BE2C (cell line): ENCODE measurements at regions not wholly inside any gene's neighbourhood (a gene's known extent, or its start where the extent isn't known, plus 50 kb on each side); places are given as distances from the start of the nearest gene placed in this dataset.

ENCODE experiments used
- DNase-seq: peaks from one replicate; pipeline ENCODE4 v3.0.0-alpha.2; 2020
- H3K27me3 ChIP-seq: fragments of 250-450 bp; sonication (Bioruptor Pico); 2 replicates; pipeline ENCODE4 v1.5.1; 2020; ENCODE audit warnings: mild to moderate bottlenecking
- H3K36me3 ChIP-seq: fragments of 250-450 bp; sonication (Bioruptor Pico); 2 replicates; pipeline ENCODE4 v1.5.1; 2020; ENCODE audit warnings: mild to moderate bottlenecking
- H3K4me1 ChIP-seq: fragments of 250-450 bp; sonication (Bioruptor Pico); 2 replicates; pipeline ENCODE4 v1.5.1; 2020
- H3K4me3 ChIP-seq: 2 replicates; pipeline ENCODE4 v1.5.1; 2011; ENCODE audit warnings: low read depth, low read length
- H3K9me3 ChIP-seq: fragments of 250-450 bp; sonication (Bioruptor Pico); 2 replicates; pipeline ENCODE4 v1.5.1; 2020
- CTCF ChIP-seq: IDR thresholded peaks from 2 replicates; pipeline ENCODE4 v1.5.1; 2012; ENCODE audit warnings: mild to moderate bottlenecking, low read depth, low read length

- no peaks in the 10 kb centered on the region for H3K27me3 ChIP-seq
- no peaks in the 10 kb centered on the region for H3K9me3 ChIP-seq
- H3K4me3 ChIP-seq: no peak overlapping the region
- H3K36me3 ChIP-seq: no peaks in the 10 kb centered on the region
- no peak for TF ChIP-seq CTCF
- peaks cover 7% of the 10 kb centered on the region for H3K4me1 ChIP-seq
- DNase-seq: no peak
Measured at GRCh38 chr2:43127941-43128558, 98.4 kb downstream of the ZFP36L2 start.

DNA sequence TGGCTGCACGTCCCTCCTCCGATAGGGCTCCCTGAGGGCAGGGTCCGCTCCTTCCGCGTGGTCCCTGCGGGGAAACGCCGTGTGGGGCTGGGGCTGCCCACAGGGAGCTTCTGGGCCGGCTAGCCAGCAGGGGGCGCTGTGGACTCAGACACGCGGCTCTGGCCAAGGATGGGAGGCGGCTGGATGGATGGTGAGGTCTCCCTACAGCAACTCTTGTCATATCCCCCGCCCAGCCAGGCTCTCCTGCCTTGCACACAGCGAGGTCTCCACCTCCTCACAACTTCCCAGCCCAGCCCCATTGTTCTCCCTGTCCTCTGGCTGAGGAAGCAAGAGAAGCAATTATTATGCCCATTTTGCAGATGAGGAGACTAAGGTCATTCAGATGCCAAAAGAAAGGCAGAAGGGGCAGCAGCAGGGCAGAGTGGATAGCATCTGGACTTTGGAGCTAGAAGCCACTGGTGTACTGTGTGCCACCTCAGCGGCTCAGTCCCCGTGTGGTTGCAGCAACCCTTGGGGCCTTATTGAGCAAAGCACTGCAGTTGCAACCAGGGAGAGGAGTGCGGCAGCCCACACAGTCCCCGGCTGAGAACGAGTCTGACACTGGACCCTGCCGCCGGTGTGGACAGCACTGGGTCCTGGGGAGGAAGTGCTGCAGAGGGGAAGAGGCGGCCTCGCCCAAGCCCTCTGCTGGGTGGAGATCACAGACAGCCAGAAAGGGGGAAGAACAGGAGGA is 99.0 kb downstream of the ZFP36L2 start:
- peaks cover 7% of the 10 kb centered on the region for H3K4me1 ChIP-seq
- peak; percentile 51 for DNase-seq
- peak; percentile 47 for TF ChIP-seq CTCF
- H3K27me3 ChIP-seq: no peaks in the 10 kb centered on the region
- H3K36me3 ChIP-seq: no peaks in the 10 kb centered on the region
- H3K9me3 ChIP-seq: no peaks in the 10 kb centered on the region
- no peak overlapping the region for H3K4me3 ChIP-seq

DNA sequence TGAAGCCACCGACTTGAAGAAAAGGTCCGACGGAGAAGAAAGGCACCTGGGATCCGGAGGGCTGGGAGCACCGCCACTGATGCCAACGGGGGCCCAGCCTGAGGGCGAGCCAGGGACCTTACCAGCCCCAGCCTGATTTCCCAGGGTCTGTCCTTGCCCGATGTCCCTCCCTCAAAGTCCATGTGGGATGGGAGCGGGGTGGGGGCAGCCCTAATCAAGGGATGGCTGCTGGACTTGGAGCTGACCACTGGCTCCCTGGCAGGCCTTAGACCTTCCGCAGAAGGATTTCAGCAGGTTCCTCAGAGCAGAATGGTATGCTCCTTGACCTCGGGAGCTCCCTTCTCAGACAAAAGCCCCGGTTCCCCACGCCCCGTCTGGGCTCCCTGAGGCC is 99.6 kb downstream of the ZFP36L2 start:
- peaks cover 7% of the 10 kb centered on the region for H3K4me1 ChIP-seq
- H3K9me3 ChIP-seq: no peaks in the 10 kb centered on the region
- no peak for TF ChIP-seq CTCF
- H3K4me3 ChIP-seq: no peak overlapping the region
- DNase-seq: no peak
- H3K27me3 ChIP-seq: no peaks in the 10 kb centered on the region
- H3K36me3 ChIP-seq: no peaks in the 10 kb centered on the region

DNA sequence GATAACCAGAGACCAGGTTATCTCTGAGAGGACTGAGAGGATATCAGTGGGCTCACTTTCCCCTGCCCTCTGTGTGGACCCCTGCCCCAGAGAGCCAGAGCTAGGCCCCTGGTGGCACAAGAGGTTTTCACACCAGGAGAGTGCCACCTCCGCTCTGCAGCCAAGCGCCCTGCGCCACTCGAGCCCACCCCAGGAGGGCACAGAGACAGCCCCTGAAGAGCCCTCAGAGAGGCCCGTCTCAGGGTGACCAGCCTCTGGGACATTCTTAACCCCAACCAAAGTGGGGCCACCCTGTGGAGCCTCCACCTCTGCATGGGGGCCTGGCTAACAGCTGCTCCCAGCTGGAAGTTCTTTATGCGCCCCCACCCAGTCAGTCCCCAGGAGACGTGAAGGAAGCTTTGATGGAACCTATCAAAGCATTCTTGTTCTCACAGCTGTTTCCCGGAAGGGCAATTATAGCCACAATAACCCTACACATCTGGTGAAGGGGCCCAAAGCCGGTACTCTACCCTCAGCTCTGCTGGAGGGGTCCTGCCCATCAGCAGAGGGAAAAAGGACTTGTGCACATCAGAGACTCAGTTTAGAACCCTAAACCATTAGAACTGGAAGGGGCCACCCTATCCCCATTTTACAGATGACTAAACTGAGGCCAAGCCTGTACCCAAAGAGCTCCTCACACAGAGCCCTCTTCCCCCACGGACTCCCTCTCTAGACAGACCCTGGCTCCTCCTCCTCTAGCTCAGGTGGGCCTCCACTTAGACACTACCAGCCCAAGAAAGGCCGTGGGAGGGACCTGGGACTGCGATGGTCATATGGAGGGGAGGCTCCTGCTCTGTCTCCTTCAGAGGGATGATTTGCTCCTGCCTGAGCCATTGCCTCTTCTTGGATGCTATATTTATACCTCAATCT is 101.1 kb downstream of the ZFP36L2 start:
- DNase-seq: no peak
- Histone ChIP-seq H3K4me1 (no peaks in the 10 kb centered on the region), H3K4me3 (no peak overlapping the region), H3K9me3 (no peaks in the 10 kb centered on the region), H3K27me3 (no peaks in the 10 kb centered on the region), H3K36me3 (no peaks in the 10 kb centered on the region)
- TF ChIP-seq CTCF: no peak

DNA sequence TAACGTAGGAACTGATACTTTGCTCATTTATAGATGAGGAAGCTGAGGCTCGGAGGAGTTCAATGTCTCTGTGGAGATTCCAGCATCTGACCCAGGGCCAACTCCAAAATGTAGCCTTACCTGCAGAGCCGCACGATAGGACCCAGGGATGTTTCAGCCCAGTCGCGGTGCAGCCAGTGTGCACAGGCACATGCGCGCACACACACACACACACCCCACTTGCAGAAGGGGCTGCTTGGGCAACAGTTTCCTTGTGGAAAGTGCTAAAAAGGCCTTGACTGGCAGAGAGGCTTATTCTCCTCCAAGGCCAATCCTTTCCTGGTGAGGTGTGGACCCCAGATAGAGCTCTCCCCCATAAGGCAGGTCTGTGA is 101.7 kb downstream of the ZFP36L2 start:
- H3K36me3 ChIP-seq: no peaks in the 10 kb centered on the region
- no peaks in the 10 kb centered on the region for H3K27me3 ChIP-seq
- H3K4me1 ChIP-seq: no peaks in the 10 kb centered on the region
- H3K4me3 ChIP-seq: no peak overlapping the region
- DNase-seq: no peak
- no peak for TF ChIP-seq CTCF
- no peaks in the 10 kb centered on the region for H3K9me3 ChIP-seq
